GM19328 (cell line): ENCODE measurements at regions not wholly inside any gene's neighbourhood (a gene's known extent, or its start where the extent isn't known, plus 50 kb on each side); places are given as distances from the start of the nearest gene placed in this dataset.
"Not testable (repeated sequence)": the region's sequence is repeated elsewhere in the genome, so short reads cannot be mapped to it uniquely, and the experiment has no call there.

Experiments
- ATAC-seq: cut with Tn5 transposase; IDR thresholded peaks from one replicate; pipeline ENCODE4 v1.9.1; 2021; ENCODE audit warnings: mild to moderate bottlenecking, moderate library complexity; ENCODE audit not compliant: unreplicated experiment

DNA sequence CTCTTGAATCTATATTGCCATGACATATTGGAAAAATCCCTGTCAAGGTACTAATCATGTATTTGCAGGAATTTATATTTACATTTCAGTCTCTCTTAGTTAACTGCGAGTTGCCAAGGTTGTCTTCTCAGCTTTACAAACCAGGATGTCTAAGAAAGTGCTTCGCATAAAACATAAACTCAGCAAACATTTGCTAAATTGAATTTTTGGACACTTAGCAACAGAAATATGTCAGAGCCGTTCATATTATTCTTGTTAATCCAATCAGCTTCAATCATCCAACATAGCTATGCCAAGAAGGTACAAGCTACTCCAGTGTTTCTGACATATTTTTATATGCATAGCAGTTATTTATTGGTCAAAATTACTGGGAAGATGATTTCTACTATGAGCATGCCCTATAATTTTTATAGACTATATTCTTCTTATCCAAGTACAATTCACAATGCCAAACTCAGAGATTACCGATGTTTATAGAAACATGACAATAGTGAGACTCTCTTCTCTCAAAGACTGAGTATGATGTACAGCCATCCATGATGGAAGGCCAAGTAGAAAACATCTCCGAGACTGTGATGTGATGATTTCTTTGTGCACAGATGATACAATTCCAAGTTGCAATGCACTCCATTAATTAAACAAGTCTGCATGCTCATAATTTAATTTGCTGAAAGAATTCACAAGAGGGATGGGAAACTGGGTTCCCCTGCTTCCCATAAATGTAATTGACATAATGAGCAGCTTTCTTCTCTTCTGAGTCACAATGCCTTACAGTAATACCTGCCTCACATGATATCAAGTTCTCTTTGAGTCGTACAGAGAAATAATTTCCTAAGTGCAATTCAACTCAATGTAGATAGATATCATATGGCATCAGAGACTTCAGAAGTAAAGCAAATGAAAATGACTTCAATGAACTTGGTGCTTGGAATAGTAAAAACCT lies 776.3 kb downstream of the EFNB2 start:
- no peak for ATAC-seq

DNA sequence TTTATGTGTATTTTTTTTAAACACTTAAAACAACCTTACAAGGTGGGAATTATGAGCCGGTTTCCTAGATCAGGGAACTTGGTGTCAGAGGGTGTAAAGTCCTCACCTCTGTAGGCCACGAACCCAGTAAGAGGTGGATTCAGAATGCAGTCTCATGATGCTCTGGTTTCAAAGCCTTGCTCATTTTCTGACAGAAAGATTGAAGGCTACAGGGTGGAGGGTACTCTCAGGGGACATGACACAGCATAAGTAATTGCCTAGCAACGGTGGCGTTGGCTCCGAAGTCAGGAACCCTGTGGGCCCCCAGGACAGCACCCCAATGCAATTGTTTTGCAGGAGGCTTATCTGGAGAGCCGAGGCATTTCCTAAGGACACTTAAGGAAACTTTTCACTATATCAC lies 794.7 kb downstream of the EFNB2 start:
- no peak for ATAC-seq

DNA sequence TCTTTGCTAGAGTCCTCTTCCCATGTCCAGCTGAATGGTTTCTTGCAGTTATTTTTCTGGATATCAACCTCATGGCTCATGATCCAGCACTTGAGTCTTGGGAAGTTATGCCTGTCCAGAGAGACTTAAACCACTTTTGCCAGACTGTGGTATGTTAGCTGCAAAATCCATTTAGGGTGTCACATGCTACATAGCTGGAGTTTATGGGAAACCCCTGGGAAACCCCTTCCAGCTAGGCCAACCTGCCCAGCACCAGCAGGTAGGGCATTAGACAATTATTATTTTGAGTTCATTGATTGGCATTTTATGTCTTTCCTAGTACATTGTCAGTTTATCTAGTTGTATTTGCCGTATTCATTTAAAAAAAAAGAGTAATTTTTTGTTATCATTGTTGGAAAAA lies 797.8 kb downstream of the EFNB2 start:
- ATAC-seq = no peak

DNA sequence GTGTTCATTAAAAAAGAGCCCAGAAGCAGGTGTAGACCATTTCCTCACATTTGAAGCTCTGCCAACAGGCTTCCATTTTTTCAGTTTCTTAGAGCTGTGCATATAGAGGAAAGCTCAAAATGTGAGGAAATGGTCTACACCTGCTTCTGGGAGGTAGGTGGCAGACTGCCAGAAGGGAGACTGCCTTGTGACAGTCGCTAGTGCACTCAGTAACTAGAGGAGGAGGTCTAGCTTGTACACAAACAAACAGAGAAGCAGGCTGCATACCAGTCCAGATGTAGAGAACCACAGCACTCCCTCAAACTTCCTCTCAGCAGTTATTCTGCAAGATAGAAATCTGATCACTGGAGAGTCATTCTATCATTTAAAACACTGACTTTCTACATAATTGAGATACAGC lies 800.2 kb downstream of the EFNB2 start:
- ATAC-seq = no peak

DNA sequence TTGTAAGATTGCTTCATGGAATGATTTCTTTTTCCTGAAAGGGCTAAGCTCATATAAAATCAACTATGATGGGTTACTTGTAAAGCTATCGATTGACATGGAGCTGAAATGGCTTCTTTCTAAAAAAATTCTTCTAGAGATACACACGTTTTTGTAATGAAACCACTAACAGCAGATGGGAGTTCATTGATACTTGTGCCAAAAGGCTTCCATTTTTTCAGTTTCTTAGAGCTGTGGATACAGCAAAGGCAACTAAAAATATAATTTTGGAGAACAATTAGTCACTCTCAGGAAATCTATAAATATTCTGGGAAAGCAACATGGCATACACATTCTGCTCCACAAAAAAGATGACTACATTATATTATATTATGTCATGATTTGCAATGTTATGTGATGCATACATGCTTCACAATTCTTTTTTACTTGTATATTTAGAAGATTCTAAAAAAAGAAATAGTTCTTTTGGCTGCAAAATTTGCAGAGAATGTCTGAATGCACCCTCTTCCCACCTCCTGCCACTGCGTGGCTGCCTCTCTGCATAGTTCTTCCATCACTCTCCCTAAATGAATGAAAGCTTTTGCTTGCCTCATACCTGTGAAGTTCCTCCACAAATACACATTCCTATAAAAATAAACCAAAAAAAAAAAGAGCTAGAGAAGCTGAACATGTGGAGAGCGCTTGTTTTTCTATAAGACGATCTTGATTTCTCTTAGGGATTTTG lies 802.5 kb downstream of the EFNB2 start:
- ATAC-seq = no peak

DNA sequence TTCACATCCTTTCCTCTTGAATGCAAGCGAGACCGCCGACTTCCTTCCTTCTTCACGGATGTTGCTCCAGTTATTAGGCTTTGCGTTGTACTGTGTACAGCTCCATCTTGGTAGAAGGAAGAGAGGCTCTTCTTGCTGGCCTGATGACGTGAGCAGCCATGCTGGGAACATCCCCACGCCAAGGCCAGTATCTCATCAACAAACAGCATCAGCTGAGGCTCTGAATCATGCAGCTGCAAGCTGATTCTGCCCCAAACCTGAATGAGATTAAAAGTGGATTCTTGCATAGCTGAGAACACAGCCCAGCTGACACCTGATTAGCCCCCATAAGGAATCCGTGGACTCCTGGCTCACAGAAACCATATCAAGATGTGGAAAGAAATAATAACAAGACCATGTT lies 809.6 kb downstream of the EFNB2 start:
- ATAC-seq = no peak

DNA sequence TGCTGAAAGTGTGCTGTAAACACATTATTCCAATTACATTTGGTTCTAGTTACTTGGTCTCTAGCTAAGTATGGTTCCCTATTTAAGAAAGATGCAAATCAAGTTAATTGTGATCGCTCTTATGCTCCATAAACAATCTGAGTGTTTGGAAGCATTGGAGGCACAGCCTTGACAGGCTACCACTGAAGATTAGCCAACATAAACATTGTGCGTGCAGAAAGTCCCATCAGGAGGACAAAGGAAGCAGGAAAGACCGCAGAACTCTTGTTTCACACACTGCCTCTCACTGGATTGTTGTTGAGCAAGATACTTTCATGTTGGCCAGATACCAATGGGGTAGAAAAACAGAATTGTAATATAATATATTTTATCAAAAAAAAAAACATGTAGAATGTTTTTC lies 814.4 kb downstream of the EFNB2 start:
- ATAC-seq = no peak

DNA sequence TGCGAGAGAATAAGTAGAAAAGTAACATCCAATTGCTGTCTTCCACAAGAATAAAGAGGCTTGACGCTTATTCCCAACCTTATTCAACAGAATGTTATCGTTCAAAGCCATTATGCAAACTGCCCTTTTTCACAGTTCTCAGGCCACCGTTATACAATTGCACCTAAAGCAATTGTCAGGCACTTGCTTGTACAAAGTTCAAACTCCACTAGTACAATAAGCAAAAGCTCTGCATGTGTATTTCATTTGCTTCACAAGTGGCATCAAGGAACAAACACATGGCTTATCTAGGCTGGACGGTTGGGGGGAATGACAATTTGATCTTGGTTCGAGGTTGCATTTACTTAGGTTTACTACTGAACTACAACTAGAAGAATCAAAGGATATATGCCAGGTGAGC lies 815.6 kb downstream of the EFNB2 start:
- no peak for ATAC-seq

DNA sequence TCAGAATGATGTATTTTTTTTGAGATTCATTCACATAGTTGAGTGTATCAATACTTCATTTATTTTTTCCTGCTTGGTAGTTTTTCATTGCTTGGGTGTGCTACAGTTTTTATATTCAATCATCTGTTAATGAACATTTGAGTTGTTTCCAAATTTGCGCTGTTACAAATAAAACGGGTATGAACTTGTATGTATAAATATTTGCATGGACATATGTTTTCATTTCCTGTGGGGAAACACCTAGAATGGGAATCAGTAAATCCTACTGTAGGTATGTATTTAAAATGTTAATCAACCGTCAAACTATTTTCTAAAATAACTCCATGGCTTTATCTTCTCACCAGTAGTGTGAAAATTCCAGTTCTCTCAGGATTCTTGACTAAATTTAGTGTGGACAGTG lies 826.3 kb downstream of the EFNB2 start:
- ATAC-seq = no peak

DNA sequence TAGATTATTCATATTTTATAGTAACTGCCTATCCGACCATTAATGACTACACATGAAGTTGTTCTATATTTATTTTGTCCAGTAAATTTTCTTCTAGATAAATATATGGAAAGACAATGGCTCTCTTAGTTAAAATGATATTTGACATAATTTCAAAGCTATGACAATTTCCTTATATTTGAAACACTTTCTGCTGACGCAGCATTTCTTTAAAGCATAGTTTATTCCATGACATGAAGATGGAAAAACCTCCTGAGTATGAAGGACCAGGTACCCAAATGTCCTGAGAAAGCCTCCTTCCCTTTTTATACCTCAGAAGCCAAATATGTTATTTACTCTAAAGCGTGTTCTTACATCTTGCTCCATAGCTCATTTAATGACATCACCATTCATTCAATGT lies 831.6 kb downstream of the EFNB2 start:
- no peak for ATAC-seq

DNA sequence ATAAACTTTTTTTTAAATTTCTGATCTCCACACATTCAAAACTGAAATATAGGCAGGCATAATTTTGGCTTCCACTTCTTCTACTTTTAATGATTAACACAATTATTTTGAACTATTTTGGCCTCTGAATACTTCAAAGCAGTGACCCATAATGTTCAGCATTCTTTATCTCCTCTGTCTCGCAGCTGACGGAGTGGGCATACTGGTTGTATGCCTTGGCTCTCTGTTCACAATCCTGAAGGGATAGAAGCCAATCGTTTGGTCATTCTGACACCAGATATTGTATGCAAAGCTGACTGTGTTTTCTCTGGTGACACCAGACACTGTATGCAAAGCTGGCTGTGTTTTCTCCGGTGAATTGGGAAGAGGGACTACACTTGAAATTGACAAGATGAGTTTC lies 833.0 kb downstream of the EFNB2 start:
- ATAC-seq = no peak

DNA sequence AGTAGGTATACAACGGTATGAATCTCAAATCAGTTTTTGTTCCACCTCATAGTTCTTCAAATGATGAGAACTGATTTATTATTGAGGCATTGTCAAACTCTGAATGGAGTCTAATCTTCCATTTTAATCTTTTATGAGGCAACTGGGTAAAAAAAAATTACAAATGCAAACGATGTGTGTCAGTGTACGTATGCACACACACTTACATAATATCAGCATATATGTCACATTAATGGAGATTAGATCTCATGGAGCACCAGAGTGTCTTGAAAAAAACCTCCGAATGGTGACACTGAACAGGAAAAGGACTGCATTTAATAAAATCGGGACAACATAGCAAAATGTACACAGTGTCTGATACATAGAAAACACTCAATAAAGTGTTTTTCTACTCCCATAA lies 842.7 kb downstream of the EFNB2 start:
- ATAC-seq = no peak

DNA sequence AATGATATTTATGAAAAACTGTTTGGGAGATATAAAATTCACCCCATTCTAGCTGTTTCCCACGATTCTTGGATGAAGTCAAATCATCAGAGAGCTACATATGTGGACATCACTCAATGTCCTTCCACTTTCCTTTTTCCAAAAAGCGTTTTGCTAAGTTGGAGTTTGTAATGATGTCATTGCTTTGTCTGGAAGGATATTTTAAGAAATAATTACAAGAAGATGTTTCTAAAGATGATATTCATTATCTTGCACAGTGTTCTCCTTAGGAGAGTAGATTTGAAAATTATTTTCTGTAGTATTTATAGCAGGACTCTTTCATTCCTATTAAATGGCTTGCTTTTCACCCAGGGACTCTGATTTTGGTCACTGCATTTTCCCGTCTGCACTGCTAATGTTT lies 851.2 kb downstream of the EFNB2 start:
- ATAC-seq = no peak

DNA sequence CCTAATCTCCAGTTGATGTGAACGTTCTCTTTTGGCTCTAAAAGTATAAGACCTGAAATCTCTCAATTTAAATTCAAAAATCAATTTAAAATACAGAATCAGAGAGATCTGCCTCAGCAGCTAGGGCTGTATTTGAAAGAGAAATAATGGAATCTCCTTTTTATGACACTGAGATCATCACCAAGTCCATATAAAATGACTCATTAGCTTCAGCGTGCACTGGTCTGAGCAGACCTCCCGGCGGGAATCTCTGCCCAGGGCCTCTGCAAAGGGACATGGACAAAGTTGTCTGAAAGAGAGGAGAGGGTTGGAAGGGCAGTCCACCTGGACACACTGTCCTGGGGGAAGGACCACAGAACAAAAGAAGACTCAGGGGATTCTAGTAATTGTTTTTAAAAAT lies 855.6 kb downstream of the EFNB2 start:
- ATAC-seq = no peak

DNA sequence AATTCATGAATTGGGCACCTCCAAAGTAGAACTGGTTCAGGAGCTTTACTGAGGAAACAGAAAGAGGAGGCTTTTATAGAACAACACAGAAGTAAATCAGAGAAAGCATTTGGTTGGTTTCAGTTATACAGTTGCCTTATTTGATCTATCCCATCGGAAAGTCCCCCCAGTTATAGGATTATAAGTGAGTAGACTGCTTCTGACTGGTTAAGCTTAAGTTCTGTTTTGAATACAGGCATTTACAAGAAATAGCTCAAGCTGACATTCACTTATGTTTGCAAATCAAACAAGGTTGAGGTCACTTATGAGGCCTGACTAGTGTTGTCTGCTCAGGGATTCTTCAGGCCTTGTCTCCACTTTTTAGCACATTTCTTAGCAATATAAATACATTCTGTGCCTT lies 857.4 kb downstream of the EFNB2 start:
- no peak for ATAC-seq

DNA sequence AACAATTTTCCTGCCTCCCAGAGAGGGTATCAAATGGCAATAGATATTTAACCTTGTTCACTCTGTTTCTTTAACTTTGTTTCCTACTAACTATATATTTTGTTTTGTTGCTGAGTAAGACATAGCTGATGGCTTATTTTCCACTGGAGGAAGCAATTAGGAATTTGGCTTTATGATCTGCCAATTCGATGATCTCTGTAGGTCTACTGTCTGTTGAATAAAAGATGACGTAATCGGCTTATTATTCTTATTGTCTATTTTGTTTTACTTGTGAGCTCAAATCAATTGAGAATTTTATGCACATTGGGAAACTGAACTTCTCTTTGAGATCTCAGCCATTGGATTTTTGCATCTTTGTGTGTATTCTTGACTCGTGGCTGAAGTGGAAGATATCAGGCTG lies 862.6 kb downstream of the EFNB2 start:
- no peak for ATAC-seq

DNA sequence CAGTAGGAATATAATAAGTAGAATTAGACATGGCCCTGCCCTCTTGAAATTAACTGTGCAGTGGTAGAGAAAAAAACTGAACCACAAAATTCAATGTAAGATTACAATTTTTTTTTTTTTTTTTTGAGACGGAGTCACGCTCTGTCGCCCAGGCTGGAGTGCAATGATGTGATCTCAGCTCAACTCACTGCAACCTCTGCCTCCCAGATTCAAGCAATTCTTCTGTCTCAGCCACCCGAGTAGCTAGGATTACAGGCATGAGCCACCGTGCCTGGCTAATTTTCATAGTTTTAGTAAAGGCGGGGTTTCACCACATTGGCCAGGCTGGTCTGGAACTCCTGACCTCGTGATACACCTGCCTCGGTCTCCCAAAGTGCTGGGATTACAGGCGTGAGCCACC lies 864.3 kb downstream of the EFNB2 start:
- not testable (repeated sequence) for ATAC-seq

DNA sequence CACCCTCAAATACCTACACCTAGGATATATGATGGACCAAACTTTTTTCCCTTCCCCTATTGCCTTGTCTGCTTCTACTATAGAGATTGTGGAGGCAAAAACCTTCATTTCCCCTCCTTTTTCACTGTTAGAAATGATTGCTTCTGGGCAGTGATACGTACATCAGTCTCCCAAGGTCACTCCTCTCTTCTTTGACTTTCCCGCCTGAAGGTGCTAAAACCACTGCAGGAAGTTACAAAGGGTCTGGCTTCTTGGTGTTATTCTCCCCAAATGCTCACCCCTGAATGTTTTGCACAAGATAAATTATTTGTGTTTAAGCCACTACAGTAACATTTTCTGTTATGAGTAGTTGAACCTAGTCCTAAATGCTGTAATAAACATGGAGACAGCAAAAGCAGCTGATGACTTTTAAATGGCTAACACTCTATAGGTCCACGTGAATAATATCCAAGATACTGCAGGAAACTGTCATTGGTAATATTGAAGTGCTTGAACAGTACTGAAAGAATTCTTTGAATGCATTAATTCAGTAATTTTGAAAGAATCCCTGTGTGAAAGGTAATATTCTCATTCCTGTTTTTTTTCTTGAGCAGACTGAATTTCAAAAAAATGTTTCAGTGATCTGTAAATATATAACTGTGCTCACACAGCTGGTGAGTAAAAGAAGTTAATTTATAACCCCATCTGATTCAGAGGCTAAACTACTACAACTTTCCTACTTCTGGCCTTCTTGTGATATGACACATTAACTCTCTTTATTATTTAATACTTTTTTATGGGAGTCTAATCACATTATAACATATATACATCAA lies 865.1 kb downstream of the EFNB2 start:
- ATAC-seq = no peak

DNA sequence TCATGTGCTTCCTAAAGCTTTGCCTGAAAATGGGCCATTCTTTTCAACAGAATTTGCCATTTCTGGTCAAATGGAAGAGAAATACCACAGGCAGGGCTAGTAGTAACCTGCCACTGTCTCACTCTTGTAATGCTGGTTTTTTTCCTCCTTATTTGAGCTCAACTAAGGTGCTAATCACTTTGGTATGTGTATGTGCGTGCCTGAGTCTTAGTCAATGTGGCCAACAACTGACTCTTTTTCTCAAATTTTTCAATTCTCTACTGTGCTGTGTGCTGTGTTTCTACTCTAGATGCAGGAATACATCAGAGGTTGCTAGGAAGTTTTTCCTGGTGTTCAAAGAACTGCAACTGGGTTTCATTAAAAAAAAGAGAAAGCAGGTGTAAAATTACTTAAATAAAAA lies 870.2 kb downstream of the EFNB2 start:
- ATAC-seq = no peak

DNA sequence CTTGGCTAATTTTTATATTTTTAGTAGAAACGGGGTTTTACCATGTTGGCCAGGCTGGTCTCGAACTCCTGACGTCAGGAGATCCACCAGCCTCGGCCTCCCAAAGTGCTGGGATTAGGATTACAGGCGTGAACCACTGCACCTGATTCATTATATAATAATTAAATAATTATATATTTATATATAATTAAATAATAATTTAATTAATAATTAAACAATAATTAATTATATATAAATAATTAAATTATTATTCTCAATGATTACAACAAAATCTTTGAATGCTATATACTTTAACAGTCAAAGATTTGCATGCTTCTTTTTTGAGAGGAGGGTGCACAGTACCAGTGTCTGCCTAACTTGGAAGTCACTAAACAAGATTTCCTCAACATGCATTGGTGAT lies 872.3 kb downstream of the EFNB2 start:
- ATAC-seq = no peak

DNA sequence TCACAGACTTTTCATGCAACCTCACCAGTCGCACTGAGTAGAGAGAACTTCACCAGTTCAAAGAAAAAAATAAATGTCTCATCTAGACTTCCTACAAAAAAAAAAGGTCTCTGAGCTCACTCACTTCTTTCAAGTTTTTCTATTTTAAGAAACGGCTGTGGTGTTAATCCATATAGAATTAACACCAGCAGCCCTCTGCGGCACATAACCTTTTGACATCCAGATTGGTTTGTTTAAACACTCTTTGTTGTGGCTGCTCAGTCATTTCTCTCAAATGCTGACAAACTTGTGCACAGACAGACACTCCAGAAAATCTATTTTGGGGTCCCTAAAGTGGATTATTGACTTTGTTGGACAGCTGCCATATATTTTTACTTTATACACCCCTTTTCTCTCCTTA lies 874.9 kb downstream of the EFNB2 start:
- no peak for ATAC-seq

DNA sequence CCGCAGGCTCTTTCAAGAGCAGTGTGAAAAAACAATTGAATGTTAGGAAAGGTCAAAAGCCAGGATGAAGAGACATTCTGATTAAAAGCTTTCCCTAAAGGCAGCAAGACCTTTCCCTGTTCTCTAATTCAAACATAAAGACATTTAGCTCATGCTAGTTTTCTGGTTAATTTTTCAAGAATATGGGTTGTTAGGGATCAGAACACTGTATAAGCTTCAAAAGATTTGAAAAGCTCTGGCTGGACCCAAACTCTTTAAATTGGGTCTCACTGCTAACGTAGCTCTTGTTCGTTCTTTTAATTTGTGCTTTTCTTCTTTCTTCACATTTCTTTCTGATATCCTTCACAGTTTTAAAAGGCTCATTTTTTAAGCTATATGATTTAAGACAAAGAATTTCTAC lies 877.0 kb downstream of the EFNB2 start:
- no peak for ATAC-seq
